ENCODE measurements at regions not wholly inside any gene's neighbourhood (a gene's known extent, or its start where the extent isn't known, plus 50 kb on each side); places are given as distances from the start of the nearest gene placed in this dataset.

GRCh38 chr5:136890431-136891148 is 525.2 kb upstream of the TRPC7 start:
- TF ChIP-seq CTCF (IDR thresholded peaks at IDR 0.05) (no peak), POLR2A (IDR thresholded peaks at IDR 0.05) (no peak)
